HepG2 (cell line): ENCODE measurements at regions not wholly inside any gene's neighbourhood (a gene's known extent, or its start where the extent isn't known, plus 50 kb on each side); places are given as distances from the start of the nearest gene placed in this dataset.

Experiments used
- ATAC-seq: fragments of 200-7000 bp; cut with Tn5 transposase; 3 replicates; pipeline ENCODE4 v1.9.1; 2020; ENCODE audit warnings: mild to moderate bottlenecking, moderate library complexity
- BruUV-seq: library from RNA; stranded (reverse); fragments of 400-500 nt; replicated peaks from 2 replicates; lab custom pipeline; 2021; lab: Mats Ljungman, UMichigan
- CTCF ChIA-PET: fragments of 300-600 bp; formaldehyde crosslinking; extraction: SDS; loops from one replicate; lab custom pipeline; 2021; ENCODE audit warnings: low total read pairs, inconsistent platforms, low intra/inter-chr PET ratio; lab: Yijun Ruan, JAX
- POLR2A ChIA-PET: fragments of 350-600 bp; sonication (Branson Sonifier 250); formaldehyde crosslinking; loops from one replicate; lab custom pipeline; 2020; ENCODE audit warnings: antibody characterized with exemption, inconsistent platforms; lab: Yijun Ruan, JAX
- DNase-seq: peaks from one replicate; pipeline ENCODE4 v3.0.0-alpha.2; 2015; ENCODE audit warnings: low spot score
- FAIRE-seq: peaks from 3 replicates; lab custom pipeline; 2011; peaks lifted over from hg19 to GRCh38; lab: Jason Lieb, UNC
- H2AFZ ChIP-seq: one replicate; pipeline ENCODE4 v1.6.1; 2011; ENCODE audit warnings: low read length, inconsistent platforms
- H3K27ac ChIP-seq: fragments of 300-600 bp; 3 replicates; pipeline ENCODE4 v1.8.0; 2011; ENCODE audit warnings: mixed run types, mild to moderate bottlenecking, mixed read lengths, low read length, inconsistent platforms; ENCODE audit not compliant: insufficient read depth; ENCODE audit errors: extremely low read length
- H3K27me3 ChIP-seq, 2 experiments: fragments of 200-600 bp in 1 of 2; 2 replicates in 1 of 2; 3 replicates in 1 of 2; pipeline versions ENCODE4 v1.6.0 to v1.8.0; 2011; ENCODE audit warnings: low read length in 2 of 2, mild to moderate bottlenecking in 2 of 2, moderate library complexity in 2 of 2, inconsistent platforms in 1 of 2; ENCODE audit not compliant: insufficient read depth in 2 of 2, control insufficient read depth in 1 of 2
- H3K36me3 ChIP-seq, 2 experiments: fragments of 200-600 bp in 1 of 2; replicated peaks in 1 of 2; 2 replicates in 1 of 2; 3 replicates in 1 of 2; pipeline versions ENCODE4 v1.5.1 to v1.8.0; 2011; ENCODE audit warnings: low read length in 2 of 2, inconsistent platforms in 1 of 2; ENCODE audit not compliant: insufficient read depth in 2 of 2, control insufficient read depth in 1 of 2
- H3K4me1 ChIP-seq: 2 replicates; pipeline ENCODE4 v1.5.1; 2012; ENCODE audit warnings: low read length, inconsistent platforms; ENCODE audit not compliant: insufficient read depth
- H3K4me2 ChIP-seq: 2 replicates; pipeline ENCODE4 v1.6.0; 2011; ENCODE audit warnings: low read depth, low read length, inconsistent platforms
- H3K4me3 ChIP-seq, 3 experiments: fragments of 200-600 bp in 1 of 3; sonication (generic), shearing (Covaris generic) in 1 of 3; replicated peaks in 1 of 3; 2 replicates each; pipeline ENCODE4 v1.5.1; 2011 to 2016; ENCODE audit warnings: low read length in 3 of 3, inconsistent platforms in 2 of 3, low read depth in 2 of 3, mild to moderate bottlenecking in 2 of 3, control low read depth in 1 of 3, mixed read lengths in 1 of 3; ENCODE audit not compliant: insufficient read depth in 1 of 3
- H3K79me2 ChIP-seq: one replicate; pipeline ENCODE4 v1.6.1; 2011; ENCODE audit warnings: low read length, inconsistent platforms; ENCODE audit not compliant: insufficient read depth
- H3K9ac ChIP-seq: 2 replicates; pipeline ENCODE4 v1.6.0; 2011; ENCODE audit warnings: mild to moderate bottlenecking, low read depth, low read length, inconsistent platforms; ENCODE audit not compliant: insufficient read depth
- H3K9me3 ChIP-seq: 2 replicates; pipeline ENCODE4 v1.5.1; 2012; ENCODE audit warnings: mild to moderate bottlenecking, low read length
- H4K20me1 ChIP-seq: 2 replicates; pipeline ENCODE4 v1.6.0; 2011; ENCODE audit warnings: inconsistent platforms, mild to moderate bottlenecking, low read length, moderate library complexity; ENCODE audit not compliant: insufficient read depth
- HHEX ChIP-seq: IDR thresholded peaks from 2 replicates; pipeline ENCODE4 v1.6.1; 2016; ENCODE audit warnings: control low read depth
- REL ChIP-seq: sonication (generic); formaldehyde crosslinking; conservative IDR thresholded peaks from 2 replicates; pipeline ENCODE4 v1.8.0; 2022; ENCODE audit warnings: mild to moderate bottlenecking, missing genetic modification reagents, moderate library complexity
- ZBTB37 ChIP-seq: sonication (generic); formaldehyde crosslinking; IDR thresholded peaks from 2 replicates; pipeline ENCODE4 v1.4.0; 2020; ENCODE audit warnings: mild to moderate bottlenecking, missing genetic modification reagents
- ZNF124 ChIP-seq: sonication (generic); formaldehyde crosslinking; IDR thresholded peaks from 2 replicates; pipeline ENCODE4 v1.4.0; 2020; ENCODE audit warnings: missing genetic modification reagents
- ZNF235 ChIP-seq: sonication (generic); formaldehyde crosslinking; IDR thresholded peaks from 2 replicates; pipeline ENCODE4 v1.8.1; 2023; ENCODE audit warnings: mild to moderate bottlenecking, missing genetic modification reagents, borderline replicate concordance
- ZNF562 ChIP-seq: sonication (generic); formaldehyde crosslinking; IDR thresholded peaks from 2 replicates; pipeline ENCODE4 v1.8.0; 2022; ENCODE audit warnings: missing genetic modification reagents, borderline replicate concordance
- WGBS: methylation state at CpG from one replicate; pipeline ENCODE4 v1.1.6; 2017; ENCODE audit warnings: low lambda C conversion rate; 5-methylcytosine and 5-hydroxymethylcytosine counted together
- in situ Hi-C: cut with HindIII; loops from 2 replicates; pipeline ENCODE4 v1.10.0; 2017; ENCODE audit warnings: low pct_unique_long_range_greater_than_20kb; ENCODE audit not compliant: extremely low pct_ligation_motif_present
- intact Hi-C: fragments of 100-400 bp; cut with micrococcal nuclease; formaldehyde crosslinking; loops from one replicate; pipeline ENCODE4 v1.10.0; 2022; ENCODE audit not compliant: unreplicated experiment

GRCh38 chrX:109294097-109294814, 187.6 kb downstream of the GUCY2F start (continued):
- TF ChIP-seq ZBTB37: no peak

GRCh38 chrX:109283870-109284269, 198.0 kb downstream of the GUCY2F start:
- Histone ChIP-seq H3K4me3 (no peak overlapping the region), H3K79me2 (no peaks in the 10 kb centered on the region), H3K27me3 (no peaks in the 10 kb centered on the region), H2AFZ (no peak overlapping the region)
- in situ Hi-C loops: no loop called here
- TF ChIP-seq ZNF124 (no peak), REL (CRISPR knock-in tag) (no peak), ZNF562 (CRISPR knock-in tag) (no peak), ZNF235 (CRISPR knock-in tag) (no peak), HHEX (CRISPR knock-in tag) (no peak)
- TF ChIP-seq, all 625 proteins: peak for 0
- WGBS: 7% methylated on average over 1 of the region's 1 CpG
- intact Hi-C loops: no loop called here
- DNase-seq: no peak
- CTCF ChIA-PET: no interaction called here
- no peak for FAIRE-seq
- H3K9ac ChIP-seq: no peak overlapping the region
- no peaks in the 10 kb centered on the region for H4K20me1 ChIP-seq
- no peak overlapping the region for H3K27ac ChIP-seq
- no peak overlapping the region for H3K4me2 ChIP-seq
- POLR2A ChIA-PET: no interaction called here
- ATAC-seq: no peak
- H3K4me1 ChIP-seq: no peaks in the 10 kb centered on the region
- BruUV-seq: no TSS peak
- no peaks in the 10 kb centered on the region for H3K36me3 ChIP-seq
- H3K9me3 ChIP-seq: no peaks in the 10 kb centered on the region
